ENCODE measurements at regions not wholly inside any gene's neighbourhood (a gene's known extent, or its start where the extent isn't known, plus 50 kb on each side); places are given as distances from the start of the nearest gene placed in this dataset.

- H3K4me1 ChIP-seq: no peaks in the 10 kb centered on the region
- DNase-seq (ENCODE audit: low spot score in 2 of 2): no peak
- H3K4me3 ChIP-seq: no peak overlapping the region
- intact Hi-C loops (cut with DNase I; ENCODE audit: low total_unique reads): no loop called here
- no peak overlapping the region for H3K27ac ChIP-seq
- H3K36me3 ChIP-seq: no peaks in the 10 kb centered on the region
- H3K27me3 ChIP-seq: no peaks in the 10 kb centered on the region
- H3K9me3 ChIP-seq: no peaks in the 10 kb centered on the region
- TF ChIP-seq CTCF (IDR thresholded peaks at IDR 0.05): no peak
- TF ChIP-seq POLR2AphosphoS5 (IDR thresholded peaks at IDR 0.05): no peak
- no peak for TF ChIP-seq POLR2A (IDR thresholded peaks at IDR 0.05)
Observed at GRCh38 chr16:6335072-6335471, 997.6 kb upstream of the RBFOX1 start.

- Histone ChIP-seq H3K27ac (no peak overlapping the region), H3K36me3 (no peaks in the 10 kb centered on the region), H3K4me3 (no peak overlapping the region), H3K4me1 (no peaks in the 10 kb centered on the region), H3K9me3 (no peaks in the 10 kb centered on the region), H3K27me3 (no peaks in the 10 kb centered on the region)
- intact Hi-C loops (cut with DNase I; ENCODE audit: low total_unique reads): no loop called here
- DNase-seq (ENCODE audit: low spot score in 2 of 2): no peak
- TF ChIP-seq POLR2A (IDR thresholded peaks at IDR 0.05) (no peak), CTCF (IDR thresholded peaks at IDR 0.05) (no peak), POLR2AphosphoS5 (IDR thresholded peaks at IDR 0.05) (no peak)
Observed at GRCh38 chr16:6331770-6332169, 1000.9 kb upstream of the RBFOX1 start.

GRCh38 chr16:6317934-6318333 is 1014.7 kb upstream of the RBFOX1 start:
- Histone ChIP-seq H3K27ac (no peak overlapping the region), H3K36me3 (no peaks in the 10 kb centered on the region), H3K4me3 (no peak overlapping the region), H3K9me3 (no peaks in the 10 kb centered on the region), H3K4me1 (no peaks in the 10 kb centered on the region), H3K27me3 (no peaks in the 10 kb centered on the region)
- no peak for DNase-seq (ENCODE audit: low spot score in 2 of 2)
- no peak for TF ChIP-seq POLR2AphosphoS5 (IDR thresholded peaks at IDR 0.05)
- no peak for TF ChIP-seq CTCF (IDR thresholded peaks at IDR 0.05)
- TF ChIP-seq POLR2A (IDR thresholded peaks at IDR 0.05): no peak
- intact Hi-C loops (cut with DNase I; ENCODE audit: low total_unique reads): no loop called here

- no peak overlapping the region for H3K27ac ChIP-seq
- no peak for TF ChIP-seq POLR2AphosphoS5 (IDR thresholded peaks at IDR 0.05)
- no peak for TF ChIP-seq CTCF (IDR thresholded peaks at IDR 0.05)
- TF ChIP-seq POLR2A (IDR thresholded peaks at IDR 0.05): no peak
- intact Hi-C loops (cut with DNase I; ENCODE audit: low total_unique reads): loop anchor here (10.0 kb wide), 1 partner anchor 976 kb away; no protein-coding TSS in a partner anchor
- H3K27me3 ChIP-seq: no peaks in the 10 kb centered on the region
- no peaks in the 10 kb centered on the region for H3K36me3 ChIP-seq
- DNase-seq (ENCODE audit: low spot score in 2 of 2): no peak
- no peak overlapping the region for H3K4me3 ChIP-seq
- H3K9me3 ChIP-seq: peaks cover 0 to 10% of the 10 kb centered on the region in 2 donors
- H3K4me1 ChIP-seq: no peaks in the 10 kb centered on the region
Observed at GRCh38 chr16:6309271-6309670, 1023.4 kb upstream of the RBFOX1 start.

DNA sequence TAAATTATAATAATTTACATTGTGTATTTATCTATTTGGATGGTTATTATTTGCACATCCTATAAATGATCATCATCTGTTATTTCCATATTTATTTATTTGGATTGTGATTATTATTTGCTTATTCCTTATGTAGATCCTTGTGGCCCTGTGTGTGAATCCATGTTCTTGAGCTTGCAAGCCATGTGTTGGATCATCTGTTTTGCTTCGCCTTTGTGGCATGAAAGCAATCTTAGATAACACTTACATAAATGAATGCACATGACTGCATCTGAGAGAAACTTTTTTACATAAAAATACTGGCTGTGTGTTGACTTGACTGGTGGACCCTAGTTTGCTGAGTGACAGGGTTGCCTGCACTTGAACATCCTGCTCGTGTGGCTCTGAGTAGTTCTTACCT is 1024.5 kb upstream of the RBFOX1 start:
- Histone ChIP-seq H3K4me3 (no peak overlapping the region), H3K4me1 (no peaks in the 10 kb centered on the region), H3K27me3 (no peaks in the 10 kb centered on the region), H3K27ac (no peak overlapping the region), H3K9me3 (peaks cover 0 to 10% of the 10 kb centered on the region in 2 donors), H3K36me3 (no peaks in the 10 kb centered on the region)
- no peak for TF ChIP-seq POLR2AphosphoS5 (IDR thresholded peaks at IDR 0.05)
- no peak for TF ChIP-seq CTCF (IDR thresholded peaks at IDR 0.05)
- TF ChIP-seq POLR2A (IDR thresholded peaks at IDR 0.05): no peak
- intact Hi-C loops (cut with DNase I; ENCODE audit: low total_unique reads): loop anchor here (10.0 kb wide), 1 partner anchor 977 kb away; no protein-coding TSS in a partner anchor
- DNase-seq (ENCODE audit: low spot score in 2 of 2): no peak

Measured in breast epithelium (tissue), 4 donors.